8988T (cell line): ENCODE measurements at regions not wholly inside any gene's neighbourhood (a gene's known extent, or its start where the extent isn't known, plus 50 kb on each side); places are given as distances from the start of the nearest gene placed in this dataset.

Source experiments
- DNase-seq: peaks from one replicate; pipeline ENCODE4 v3.0.0; 2011

DNA sequence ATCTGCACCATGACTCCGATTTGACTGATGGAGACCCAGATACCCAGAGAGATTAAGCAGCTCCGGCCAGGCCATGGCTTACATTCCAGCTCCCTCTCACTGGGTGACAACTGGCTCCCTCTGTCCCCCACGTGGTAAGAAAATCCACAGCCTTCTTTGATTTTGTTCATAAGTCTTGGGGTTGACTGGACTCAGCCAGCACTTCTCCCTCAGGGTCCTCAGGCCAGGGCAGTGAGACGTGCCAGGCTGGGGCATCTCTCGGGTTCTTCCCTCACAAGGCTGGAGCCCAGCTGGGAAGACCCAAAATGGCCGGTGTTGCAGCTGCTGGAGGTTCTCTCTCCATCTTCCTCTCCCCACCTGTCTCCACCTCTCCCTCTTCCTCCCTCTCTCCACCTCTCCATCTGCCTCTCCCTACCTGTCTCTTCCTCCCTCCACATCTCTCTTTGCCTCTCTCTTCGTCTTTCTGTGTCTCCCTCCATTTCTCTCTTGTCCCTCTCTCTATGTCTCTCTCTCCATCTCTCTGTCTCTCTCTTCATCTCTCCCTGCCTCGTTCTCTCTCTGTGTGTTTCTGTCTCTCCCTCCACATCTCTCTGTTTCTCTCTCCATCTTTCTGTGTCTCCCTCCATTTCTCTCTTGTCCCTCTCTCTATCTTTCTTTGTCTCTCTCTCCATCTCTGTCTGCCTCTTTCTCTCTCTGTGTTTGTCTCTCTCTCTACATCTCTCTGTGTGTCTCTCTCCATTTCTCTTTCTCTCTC lies 105.3 kb downstream of the FOXL1 start:
- DNase-seq: no peak

DNA sequence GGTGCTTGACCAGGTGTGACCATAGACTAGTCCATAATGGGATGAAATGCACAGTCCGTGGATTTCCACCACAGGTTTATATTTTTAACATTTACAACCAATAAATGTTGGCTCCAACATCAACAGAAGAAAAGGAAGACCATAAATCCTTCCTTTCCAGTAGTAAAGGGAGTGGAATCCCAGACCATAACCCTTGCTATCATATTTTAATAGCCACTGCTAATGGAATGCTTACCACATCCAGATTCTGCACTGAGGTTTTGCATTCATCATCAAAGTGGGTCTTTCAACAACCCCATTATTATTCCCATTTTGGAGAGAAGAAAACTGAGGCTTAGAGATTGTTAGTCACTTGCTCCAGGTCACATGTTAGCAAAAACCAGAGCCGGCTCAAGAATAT lies 106.7 kb downstream of the FOXL1 start:
- DNase-seq: no peak

DNA sequence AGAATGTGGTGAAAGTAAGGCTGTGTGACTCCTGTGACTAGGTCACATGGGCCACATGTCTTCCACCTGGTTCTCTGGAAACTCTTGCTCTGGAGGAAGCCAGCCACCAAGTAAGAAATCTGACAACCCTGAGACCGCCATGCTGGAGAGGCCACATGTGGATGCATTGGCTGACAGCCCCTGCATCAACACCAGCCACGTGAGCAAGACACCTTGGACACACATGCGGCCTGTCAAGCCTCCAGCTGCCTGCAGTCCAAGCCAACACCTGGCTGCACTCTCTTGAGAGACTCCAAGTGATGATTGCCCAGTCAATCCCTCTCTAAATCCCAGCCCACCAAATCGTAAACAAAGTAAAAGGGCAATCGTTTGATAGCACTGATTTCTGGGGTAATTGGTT lies 112.6 kb downstream of the FOXL1 start:
- no peak for DNase-seq

DNA sequence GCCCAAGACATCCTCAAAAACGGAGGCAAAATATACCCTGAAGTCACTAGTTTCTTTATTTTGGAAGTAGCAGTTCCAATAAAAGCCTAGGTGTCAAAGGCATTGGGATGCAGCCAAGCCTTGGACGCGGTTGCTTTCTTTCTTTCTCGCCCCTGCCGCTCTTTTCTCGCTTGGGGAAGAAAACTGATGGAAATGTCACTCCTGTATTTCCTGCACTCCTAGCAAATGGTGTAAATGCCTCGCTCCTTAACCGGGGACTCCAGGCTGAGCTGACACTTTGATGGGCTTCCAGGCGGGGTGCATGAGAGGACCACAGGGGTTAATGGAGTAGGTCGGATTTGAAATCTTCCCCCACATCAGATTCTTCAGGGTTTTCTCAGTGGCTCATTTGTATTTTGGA lies 114.1 kb downstream of the FOXL1 start:
- DNase-seq: no peak

DNA sequence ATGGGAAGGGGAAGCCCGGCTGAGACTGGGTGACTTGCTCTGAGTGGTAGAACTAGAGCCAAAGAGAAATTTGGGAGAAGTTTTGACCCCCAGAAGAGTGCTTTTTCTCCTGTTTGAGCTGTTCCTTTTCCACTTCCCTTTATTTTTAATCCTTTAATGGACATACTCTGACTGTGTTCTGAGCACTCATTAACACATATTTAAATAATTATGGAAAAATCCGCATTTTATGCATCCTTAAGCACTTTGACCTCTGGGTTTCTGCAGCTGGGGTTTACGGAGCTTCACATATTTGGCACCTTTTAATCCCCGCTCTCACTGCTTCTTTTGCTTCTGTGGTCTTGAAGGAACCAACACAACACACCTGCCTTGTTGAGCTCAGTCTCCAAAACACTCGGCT lies 114.7 kb downstream of the FOXL1 start:
- no peak for DNase-seq

DNA sequence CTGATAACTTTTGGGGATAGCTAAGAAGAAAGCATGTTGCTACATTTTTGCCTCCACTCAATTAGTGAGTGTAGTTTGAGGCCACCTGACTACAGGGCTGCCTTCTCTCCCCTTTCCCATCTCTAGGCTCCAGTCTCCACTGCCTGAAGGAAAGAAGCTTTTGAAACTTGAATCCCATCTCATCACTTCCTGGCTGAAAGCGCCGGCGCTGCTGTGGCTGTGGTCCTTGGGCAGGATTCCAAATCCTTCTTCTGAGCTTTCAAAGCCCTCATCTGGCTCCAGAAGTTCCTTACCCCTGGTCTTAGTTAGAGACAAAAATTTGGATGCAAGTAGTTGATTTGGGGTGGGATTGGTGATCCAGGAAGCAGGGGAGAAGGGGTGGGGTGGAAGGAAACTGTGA lies 119.4 kb downstream of the FOXL1 start:
- no peak for DNase-seq

DNA sequence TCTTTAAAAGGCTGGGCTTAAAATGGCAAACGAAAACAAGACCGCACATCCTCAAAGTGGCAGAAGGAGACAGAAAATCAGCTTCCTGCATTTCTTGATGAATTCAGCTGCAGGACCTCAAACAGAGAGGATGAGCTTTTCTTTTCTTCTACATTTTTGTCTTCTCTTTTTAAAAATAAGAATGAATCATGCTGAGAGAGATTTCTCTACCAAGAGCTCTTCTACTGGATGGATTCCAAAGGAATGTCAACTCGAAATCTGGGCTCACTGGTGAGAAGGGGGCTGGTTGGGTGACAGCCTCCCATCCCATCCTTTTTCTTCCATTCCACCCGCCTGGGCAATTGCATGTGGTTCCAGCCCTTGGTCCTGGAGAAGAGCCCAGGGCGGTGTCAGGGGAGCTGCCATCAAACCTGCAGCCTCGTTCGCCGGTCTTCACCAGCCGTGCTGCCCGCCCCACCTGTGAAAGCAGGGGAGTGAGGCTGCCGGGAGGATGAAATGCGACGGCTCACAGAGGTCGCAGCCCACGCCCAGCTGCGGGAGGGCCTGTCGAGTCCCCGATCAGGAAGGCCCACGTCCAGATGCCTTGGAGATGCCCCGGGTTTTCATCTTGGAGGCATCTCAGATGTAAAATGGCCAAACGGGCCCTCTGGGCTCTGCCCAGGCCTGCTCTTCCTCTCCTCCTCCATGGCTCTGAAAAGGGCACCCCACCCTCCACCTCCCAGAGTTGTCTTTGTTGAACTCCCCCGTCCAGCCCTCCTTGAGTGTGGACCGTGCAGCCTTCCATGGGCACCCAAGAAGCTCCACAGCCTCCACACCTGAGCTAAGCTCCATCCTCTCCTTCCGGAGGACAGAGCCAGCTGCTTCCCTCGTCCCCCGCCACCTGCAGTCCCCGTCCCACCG lies 121.9 kb downstream of the FOXL1 start:
- no peak for DNase-seq

DNA sequence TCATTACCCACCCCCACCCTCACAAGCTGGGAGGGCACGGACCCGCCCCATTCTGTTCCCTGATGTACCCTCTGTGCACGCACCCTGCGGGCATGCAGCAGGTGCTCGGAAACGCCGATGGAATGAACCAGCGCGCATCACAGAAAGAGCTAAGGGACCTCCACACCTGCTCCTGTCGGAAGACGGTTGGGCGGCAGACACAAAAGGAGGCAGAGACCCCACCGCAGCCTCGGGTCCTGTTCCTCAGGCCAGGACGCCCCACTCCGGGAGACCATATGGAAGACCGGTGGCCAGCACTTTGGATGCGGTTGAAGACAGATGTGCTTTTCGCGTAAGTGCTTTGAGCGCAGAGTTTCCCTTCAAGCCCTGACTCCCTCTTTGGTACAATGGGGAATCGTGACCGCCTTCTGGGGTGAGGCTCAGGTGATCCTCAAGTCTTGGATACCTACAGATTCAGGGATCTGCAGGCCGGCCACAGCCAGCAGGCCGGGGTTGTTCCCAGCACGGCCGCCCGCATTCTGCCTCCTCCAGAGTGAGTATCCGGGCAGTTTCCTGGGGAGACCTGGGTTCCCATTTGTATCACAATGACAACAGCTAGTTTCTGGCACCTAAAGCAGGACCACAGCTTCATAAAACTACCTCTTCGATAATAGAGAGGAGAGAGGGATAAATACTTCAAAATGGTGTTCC lies 123.1 kb downstream of the FOXL1 start:
- DNase-seq: no peak

DNA sequence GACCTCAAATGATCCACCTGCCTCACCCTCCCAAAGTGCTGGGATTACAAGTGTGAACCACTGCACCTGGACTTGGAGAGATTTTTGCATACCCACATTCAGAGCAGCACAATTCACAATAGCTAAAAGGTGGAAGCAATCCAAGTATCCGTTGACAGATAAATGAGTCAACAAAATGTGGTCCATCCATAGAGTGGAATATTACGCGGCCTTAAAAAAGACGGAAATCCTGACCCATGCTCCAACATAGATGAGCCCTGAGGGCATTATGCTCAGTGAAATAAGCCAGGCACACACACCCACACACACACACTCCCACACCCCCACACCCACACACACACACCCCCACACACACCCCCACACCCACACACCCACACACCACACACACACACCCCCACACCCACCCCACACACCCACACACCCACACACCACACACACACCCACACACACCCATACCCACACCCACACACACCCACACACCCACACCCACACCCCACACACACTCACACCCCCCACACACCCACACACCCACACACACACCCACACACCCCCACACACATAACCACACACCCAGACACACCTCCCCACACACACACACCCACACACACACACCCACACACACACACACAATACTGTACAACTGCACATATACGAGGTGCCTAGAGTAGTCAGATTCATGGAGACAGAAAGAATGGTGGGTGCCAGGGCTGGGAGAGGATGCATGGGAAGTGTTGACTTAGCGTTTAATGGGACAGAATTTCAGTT lies 124.7 kb downstream of the FOXL1 start:
- no peak for DNase-seq

DNA sequence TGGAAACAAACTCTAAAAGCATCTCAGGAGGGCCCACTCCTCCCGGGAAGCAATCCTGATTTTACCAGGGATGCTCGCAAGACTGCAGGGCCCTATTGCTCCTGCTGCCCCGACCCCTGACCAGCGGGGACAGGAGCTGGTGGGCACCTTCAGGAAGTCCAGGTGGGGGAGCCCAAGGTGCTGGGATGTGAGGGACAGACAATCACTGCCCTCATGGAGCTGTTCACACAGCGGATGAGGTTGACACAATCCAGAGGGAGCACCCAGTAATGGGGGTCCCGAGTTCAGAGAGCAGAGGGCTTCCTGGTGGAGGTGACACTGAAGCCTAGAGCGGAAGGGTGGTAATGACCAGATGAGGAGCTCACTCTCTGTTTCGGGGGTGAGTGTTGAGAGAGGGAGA lies 126.2 kb downstream of the FOXL1 start:
- DNase-seq: no peak

DNA sequence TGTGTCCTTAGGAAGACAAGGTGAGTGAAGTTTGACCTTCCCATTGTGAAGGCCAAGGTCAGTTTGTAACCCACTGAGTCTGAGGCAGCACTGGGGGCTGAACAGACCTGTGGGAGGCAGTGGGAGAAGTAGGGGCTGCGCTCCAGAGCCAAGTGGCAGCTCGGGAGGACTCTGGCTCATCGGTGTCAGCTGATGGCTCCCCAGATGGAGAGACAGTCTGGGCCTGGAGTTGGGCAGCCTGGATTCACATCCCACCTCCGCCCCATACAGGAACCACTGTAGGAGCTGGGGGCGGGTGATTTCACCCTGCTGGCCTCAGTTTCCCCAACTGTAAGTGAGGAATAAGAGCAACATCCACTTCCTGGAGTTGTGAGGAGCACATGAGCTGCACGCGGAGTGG lies 128.4 kb downstream of the FOXL1 start:
- no peak for DNase-seq

DNA sequence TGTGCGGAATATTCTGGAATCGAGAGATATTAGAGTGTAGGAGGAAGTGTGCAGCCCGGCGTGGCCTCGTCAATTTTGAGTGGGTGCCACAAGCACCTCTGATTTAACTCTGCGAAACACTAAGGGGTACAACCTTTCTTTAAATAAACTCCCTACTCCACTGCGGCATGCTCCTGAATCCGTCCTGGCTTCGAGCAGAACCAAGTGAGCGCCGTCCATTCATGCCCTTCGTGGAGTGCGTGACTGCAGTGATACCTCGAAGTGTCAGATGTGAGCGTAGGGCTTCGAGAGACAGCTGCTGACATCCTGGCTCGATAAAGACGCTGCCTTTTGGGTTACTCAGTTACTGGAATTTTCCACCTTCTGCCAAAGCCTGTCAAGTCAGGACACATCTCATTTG lies 128.8 kb downstream of the FOXL1 start:
- no peak for DNase-seq

DNA sequence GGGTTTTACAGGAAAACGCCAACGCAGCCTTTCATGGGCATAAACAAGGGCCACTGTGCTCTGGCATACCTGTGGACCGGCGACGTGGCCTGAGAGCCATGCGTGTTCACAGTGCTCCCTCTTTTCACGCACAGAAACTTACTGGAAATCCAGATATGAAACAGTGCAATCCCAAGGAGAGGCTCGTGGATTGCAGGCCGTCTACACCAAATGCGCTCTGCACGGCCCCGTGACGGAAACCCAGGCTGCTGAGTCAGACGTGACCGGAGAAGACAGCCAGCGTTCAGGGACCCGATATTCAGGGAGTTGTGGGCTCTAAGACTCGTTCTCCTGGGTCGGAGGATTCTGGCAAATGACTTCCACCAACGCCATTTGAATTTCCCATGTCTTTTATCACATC lies 129.2 kb downstream of the FOXL1 start:
- no peak for DNase-seq

DNA sequence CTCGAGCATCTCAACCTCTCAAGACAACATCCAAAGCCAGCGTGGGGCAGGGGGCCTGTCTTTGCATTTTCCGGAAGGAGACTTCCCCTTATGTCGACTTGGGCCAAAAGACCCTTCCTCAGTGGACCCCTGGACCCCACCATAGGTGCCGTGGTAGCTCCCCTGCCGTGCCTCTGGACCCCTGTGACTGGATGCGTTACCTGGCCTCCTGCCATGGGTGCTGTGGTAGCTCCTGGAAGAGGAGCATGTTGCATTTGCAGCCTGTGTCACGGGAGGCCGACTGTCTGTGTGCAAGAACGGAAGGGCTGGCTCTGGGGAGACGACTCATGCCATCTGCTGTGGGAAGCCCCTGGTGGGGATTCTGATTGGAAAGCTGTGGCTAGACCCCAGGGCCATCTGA lies 130.1 kb downstream of the FOXL1 start:
- no peak for DNase-seq

DNA sequence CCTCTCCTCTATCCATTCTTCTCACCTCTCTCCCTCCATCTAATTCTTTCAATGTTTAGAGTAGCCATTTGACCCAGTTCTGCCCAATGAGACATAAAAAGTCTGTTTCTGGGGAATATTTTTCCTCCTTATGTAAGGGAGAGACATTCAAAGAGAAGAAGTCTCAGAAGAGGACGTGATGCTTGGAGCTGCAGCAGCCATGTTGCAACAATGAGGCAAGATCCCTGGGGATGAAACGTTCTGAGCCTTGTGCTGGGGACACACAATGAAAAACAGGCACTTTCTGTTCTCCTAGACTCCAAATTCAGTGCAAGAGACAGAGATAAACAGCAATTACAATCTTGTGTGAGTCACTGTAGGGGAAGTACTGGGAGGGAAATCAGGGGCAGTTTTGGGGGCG lies 130.8 kb downstream of the FOXL1 start:
- no peak for DNase-seq

DNA sequence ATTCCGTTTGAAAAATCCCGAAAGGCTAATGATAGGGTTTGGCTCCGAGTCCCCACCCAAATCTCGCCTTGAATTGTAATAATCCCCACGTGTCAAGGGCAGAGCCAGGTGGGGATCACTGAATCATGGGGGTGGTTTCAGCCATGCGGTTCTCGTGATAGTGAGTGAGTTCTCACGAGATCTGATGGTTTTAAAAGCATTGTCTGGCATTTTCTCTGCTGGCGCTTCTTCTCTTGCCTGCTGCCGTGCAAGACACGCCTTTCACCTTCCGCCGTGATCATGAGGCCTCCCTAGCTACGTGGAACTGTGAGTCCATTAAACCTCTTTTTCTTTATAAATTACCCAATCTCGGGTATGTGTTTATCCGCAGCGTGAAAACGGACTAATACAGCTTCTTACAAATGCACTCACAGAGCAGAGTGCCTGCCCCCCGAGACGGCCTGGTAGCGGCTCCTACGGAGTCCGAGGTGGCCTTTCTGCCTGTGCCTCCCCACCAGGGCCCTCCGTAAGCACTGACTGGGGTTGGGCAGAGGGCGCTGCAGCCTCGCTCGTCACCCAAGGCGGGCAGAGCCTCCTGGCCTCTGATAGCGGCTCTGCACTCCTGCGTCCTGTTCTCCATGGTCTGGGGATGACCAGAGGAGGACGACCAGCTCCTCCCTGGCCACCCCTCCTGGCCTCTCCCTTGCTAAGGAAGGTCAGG lies 131.7 kb downstream of the FOXL1 start:
- DNase-seq: no peak

DNA sequence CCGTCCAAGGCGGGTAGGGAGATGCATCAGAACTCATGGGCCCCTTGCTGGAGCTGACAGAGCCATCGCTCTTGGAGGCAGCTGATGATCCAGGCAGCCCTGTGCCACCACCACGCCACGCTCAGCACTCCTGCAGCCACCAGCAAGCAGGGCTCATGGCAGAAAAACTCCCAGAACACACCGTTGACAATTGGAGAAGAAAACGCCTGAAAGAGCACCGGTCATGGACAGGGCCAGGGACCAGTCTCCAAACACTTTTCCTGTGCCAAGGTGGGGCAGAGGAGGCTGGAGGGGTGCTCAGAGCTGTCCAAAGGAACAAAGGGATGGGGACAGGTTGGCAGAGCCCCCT lies 132.2 kb downstream of the FOXL1 start:
- no peak for DNase-seq

DNA sequence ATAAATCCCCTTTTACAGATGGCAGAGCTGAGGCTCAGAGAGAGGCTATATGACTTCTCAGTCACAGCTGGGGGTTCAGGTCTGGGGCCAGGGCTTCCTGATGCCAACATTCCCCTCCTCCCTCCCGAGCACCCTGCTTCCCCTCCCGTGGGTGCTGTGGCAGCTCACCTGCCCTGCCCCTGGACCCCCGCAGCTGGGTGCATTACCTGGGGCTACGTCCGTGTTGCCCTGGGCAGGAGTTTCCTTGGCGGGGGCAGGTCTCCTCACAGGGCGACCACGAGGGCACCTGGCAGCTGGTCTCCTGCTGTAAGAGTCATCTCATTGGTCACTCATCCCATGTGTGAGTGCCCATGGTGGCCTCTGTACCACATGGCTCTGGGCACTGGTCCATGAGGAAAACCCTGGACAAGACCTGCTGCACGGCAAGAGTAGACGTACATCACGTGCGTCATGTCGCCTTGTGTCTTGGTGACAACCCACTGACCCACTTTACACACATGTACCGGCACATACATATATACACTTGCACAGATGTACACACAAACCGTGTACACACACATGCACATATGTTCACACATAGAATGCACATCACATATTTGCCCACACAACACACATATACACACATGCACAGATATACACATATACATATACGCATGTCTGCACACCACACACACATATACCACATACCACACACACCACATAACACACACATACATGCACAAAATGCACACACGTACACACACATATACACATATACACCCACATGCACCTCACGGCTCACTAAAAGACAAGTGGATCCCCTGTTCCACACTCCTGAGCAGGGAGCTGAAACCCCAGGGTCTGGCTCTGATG lies 134.0 kb downstream of the FOXL1 start:
- DNase-seq: no peak

DNA sequence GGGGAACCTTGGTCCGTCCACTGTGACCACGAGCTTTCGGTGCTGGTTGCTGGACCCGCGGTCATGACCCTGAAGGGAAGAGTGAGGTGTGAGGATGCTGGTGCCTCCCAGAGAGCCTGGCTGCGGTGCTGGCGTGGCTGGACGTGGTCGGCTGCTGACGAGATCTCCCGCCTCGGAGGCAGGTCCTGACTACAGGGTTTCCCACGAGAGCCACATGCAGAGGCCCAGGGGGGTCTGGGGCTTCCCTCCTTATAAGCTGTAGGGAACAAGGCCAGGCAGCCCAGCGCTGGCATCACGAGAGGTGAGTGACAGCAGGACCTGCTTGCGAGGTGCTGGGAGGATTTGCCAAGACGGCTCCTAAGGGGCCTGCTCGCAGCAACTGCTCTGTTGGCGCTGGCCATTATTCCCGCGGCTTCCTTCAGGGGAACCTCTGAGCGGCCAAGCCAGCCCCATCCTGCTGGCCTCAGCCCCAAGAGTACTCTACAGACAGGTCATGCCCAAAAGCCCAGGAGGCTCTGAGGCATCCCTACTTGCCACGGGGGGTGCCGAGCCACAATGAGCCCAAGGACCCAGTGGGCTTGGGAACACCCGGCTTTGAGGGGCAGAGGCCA lies 134.8 kb downstream of the FOXL1 start:
- no peak for DNase-seq

DNA sequence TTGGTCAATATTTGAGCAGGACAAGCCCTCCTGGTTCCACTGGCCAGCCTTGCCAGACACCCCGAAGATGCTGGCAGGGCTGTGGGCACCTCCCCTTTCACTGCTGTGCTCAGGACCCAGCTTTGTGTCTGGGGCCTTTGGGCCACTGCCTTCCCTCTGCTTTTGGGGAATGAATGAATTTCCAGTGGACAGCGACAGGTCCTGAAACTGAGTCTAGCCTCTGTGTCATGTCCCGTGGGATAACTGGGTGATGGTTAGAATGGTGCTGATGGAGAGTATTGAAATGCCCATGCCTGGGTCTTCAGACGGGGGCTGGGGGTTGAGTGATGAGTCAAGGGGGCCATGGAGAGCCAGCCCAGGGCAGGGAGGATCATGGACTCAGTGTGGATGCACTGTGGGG lies 135.8 kb downstream of the FOXL1 start:
- DNase-seq: no peak

DNA sequence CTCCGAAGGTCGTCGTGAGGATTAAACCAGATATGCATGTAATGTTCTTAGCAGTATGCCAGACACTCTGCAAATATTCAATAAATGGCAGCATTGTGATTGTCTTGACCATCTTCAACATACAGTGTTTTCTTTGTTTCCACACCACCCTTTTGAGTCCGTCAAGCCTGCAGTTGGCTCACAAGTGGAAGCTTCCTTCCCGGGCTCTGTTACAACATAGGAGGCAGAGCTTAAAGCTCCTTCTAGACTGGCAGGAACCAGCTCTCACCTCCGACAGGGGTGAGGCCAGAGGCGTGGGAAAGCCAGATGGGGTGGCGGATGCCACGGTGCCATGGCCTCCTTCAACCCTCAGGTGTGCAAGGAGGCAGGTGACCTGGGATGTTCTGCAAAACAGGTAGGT lies 138.3 kb downstream of the FOXL1 start:
- no peak for DNase-seq
